Fibroblast of lung (primary cell): ENCODE measurements at regions not wholly inside any gene's neighbourhood (a gene's known extent, or its start where the extent isn't known, plus 50 kb on each side); places are given as distances from the start of the nearest gene placed in this dataset.

Source experiments
- DNase-seq, 2 donors: peaks; one replicate each; pipeline versions ENCODE4 v3.0.0 to v3.0.0-alpha.2; 2010; ENCODE audit warnings: low read depth in 2 of 2
- H2AFZ ChIP-seq: 2 replicates; pipeline ENCODE4 v1.5.1; 2012; ENCODE audit warnings: low read length, control low read depth, inconsistent platforms
- H3K27ac ChIP-seq: 2 replicates; pipeline ENCODE4 v1.5.1; 2011; ENCODE audit warnings: low read length, control low read depth; ENCODE audit not compliant: insufficient read depth
- H3K27me3 ChIP-seq: 2 replicates; pipeline ENCODE4 v1.5.1; 2011; ENCODE audit warnings: mild to moderate bottlenecking, low read length; ENCODE audit not compliant: control insufficient read depth, insufficient read depth
- H3K36me3 ChIP-seq: 2 replicates; pipeline ENCODE4 v1.5.1; 2011; ENCODE audit warnings: low read length; ENCODE audit not compliant: control insufficient read depth, insufficient read depth
- H3K4me1 ChIP-seq: 2 replicates; pipeline ENCODE4 v1.5.1; 2011; ENCODE audit warnings: low read length; ENCODE audit not compliant: control insufficient read depth, insufficient read depth; ENCODE audit errors: extremely low read depth
- H3K4me2 ChIP-seq: 2 replicates; pipeline ENCODE4 v1.5.1; 2011; ENCODE audit warnings: low read length, control low read depth; ENCODE audit not compliant: insufficient read depth; ENCODE audit errors: extremely low read depth
- H3K4me3 ChIP-seq, 4 experiments: fragments of 200-600 bp in 1 of 4; sonication (generic) in 1 of 4; replicated peaks in 1 of 4; 2 replicates each; pipeline ENCODE4 v1.5.1; 2011 to 2016; ENCODE audit warnings: low read length in 4 of 4, low read depth in 3 of 4, mild to moderate bottlenecking in 3 of 4, control low read depth in 2 of 4, inconsistent platforms in 1 of 4, mixed read lengths in 1 of 4; ENCODE audit not compliant: insufficient read depth in 1 of 4; ENCODE audit errors: control extremely low read depth in 1 of 4
- H3K79me2 ChIP-seq: 2 replicates; pipeline ENCODE4 v1.5.1; 2012; ENCODE audit warnings: mild to moderate bottlenecking, low read length, inconsistent platforms; ENCODE audit not compliant: control insufficient read depth, insufficient read depth
- H3K9ac ChIP-seq: 2 replicates; pipeline ENCODE4 v1.5.1; 2011; ENCODE audit warnings: mild to moderate bottlenecking, low read length, control low read depth; ENCODE audit not compliant: insufficient read depth
- H3K9me3 ChIP-seq: 2 replicates; pipeline ENCODE4 v1.5.1; 2012; ENCODE audit warnings: low read depth, low read length; ENCODE audit not compliant: control insufficient read depth, insufficient read depth
- H4K20me1 ChIP-seq: 2 replicates; pipeline ENCODE4 v1.5.1; 2011; ENCODE audit warnings: low read length; ENCODE audit not compliant: control insufficient read depth, insufficient read depth; ENCODE audit errors: extremely low read depth
- EZH2 ChIP-seq: IDR thresholded peaks from 2 replicates; pipeline ENCODE4 v1.5.1; 2012; ENCODE audit warnings: low read length, control low read depth, mild to moderate bottlenecking; ENCODE audit errors: missing control alignments
- TF ChIP-seq, protein P1 (sequence below), 2 donors: IDR thresholded peaks in 1 of 2; conservative IDR thresholded peaks in 1 of 2; 1 replicate in 1 of 2; 2 replicates in 1 of 2; pipeline ENCODE4 v1.5.1; 2011 to 2012; ENCODE audit warnings: low read length in 2 of 2, control low read depth in 1 of 2, inconsistent platforms in 1 of 2, low read depth in 1 of 2, mild to moderate bottlenecking in 1 of 2

GRCh38 chr18:57859314-57859713 lies 56.2 kb upstream of the ATP8B1 start:
- Histone ChIP-seq H3K36me3 (no peaks in the 10 kb centered on the region), H3K79me2 (no peaks in the 10 kb centered on the region), H4K20me1 (no peaks in the 10 kb centered on the region), H3K4me2 (no peak overlapping the region), H3K9me3 (no peaks in the 10 kb centered on the region), H3K27ac (no peak overlapping the region), H3K4me3 (no peak overlapping the region), H3K4me1 (no peaks in the 10 kb centered on the region), H3K27me3 (no peaks in the 10 kb centered on the region), H2AFZ (no peak overlapping the region), H3K9ac (no peak overlapping the region)
- TF ChIP-seq, protein P1, sequence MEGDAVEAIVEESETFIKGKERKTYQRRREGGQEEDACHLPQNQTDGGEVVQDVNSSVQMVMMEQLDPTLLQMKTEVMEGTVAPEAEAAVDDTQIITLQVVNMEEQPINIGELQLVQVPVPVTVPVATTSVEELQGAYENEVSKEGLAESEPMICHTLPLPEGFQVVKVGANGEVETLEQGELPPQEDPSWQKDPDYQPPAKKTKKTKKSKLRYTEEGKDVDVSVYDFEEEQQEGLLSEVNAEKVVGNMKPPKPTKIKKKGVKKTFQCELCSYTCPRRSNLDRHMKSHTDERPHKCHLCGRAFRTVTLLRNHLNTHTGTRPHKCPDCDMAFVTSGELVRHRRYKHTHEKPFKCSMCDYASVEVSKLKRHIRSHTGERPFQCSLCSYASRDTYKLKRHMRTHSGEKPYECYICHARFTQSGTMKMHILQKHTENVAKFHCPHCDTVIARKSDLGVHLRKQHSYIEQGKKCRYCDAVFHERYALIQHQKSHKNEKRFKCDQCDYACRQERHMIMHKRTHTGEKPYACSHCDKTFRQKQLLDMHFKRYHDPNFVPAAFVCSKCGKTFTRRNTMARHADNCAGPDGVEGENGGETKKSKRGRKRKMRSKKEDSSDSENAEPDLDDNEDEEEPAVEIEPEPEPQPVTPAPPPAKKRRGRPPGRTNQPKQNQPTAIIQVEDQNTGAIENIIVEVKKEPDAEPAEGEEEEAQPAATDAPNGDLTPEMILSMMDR (conservative IDR thresholded peaks at IDR 0.05 in 1 of 2, IDR thresholded peaks at IDR 0.05 in 1 of 2; ENCODE audit: low read depth in 1 of 2, low read length in 2 of 2): peak in 1 of 2 donors; percentile 49
- TF ChIP-seq EZH2: no peak
- peak in 1 of 2 donors; percentile 33 for DNase-seq

DNA sequence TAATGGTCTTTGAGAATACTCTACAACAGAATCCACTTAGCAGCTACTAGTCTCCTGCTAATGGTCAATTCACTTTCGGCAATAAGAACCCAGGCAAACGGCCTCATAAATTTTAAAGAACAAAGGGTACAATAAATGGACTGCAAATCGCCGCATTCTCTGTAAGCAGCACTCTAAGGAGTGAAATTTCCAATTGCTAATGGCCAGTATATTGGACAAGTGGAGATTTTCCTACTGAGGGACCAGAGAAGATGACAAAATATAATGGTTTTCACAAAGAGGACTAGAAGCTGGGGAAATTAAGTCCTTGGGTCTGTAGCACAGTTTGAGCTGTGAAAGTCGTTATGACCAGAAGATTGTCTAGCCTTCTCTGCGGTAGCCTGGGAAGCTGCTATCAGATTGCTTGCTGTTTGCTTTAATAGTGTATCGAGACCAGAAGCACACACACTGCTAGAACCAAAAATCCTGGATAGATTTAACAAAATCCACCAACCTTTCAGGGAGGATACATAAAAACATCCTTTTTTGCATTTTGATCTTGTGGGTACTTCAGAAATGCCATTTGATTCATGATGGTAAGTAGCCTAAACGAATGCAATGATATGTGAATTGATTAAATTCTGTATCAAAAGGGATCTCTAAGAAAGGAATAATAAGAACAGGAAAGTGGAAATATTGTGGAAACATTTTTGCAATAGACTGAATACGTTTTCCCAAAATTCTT lies 53.6 kb upstream of the ATP8B1 start:
- Histone ChIP-seq H3K4me3 (no peak overlapping the region), H4K20me1 (no peaks in the 10 kb centered on the region), H3K27ac (no peak overlapping the region), H3K36me3 (no peaks in the 10 kb centered on the region), H3K4me2 (no peak overlapping the region), H3K4me1 (no peaks in the 10 kb centered on the region), H3K9me3 (no peaks in the 10 kb centered on the region), H3K27me3 (no peaks in the 10 kb centered on the region), H2AFZ (no peak overlapping the region), H3K9ac (no peak overlapping the region), H3K79me2 (no peaks in the 10 kb centered on the region)
- no peak for DNase-seq
- TF ChIP-seq, protein P1 (conservative IDR thresholded peaks at IDR 0.05 in 1 of 2, IDR thresholded peaks at IDR 0.05 in 1 of 2; ENCODE audit: low read depth in 1 of 2, low read length in 2 of 2): no peak
- TF ChIP-seq EZH2: no peak

DNA sequence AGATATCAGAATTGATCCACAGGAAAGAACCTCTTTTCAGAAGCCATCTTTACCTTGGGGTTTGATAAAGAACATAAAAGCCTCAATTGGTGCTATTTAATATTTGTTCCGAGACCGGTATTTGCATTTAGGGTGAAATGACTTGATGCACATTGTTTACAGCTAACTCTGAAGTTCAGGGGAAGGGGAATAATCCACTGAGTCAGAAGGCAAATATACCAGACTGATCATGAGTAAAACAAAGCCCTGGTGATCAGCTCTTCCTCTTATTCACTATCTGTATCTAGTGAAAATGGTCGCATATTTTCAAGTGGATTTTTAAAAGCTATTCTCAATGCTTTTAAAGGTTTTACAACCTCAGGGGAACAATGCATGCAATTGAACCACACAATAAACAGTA lies 53.0 kb upstream of the ATP8B1 start:
- H3K36me3 ChIP-seq: no peaks in the 10 kb centered on the region
- no peaks in the 10 kb centered on the region for H3K4me1 ChIP-seq
- no peak overlapping the region for H3K4me2 ChIP-seq
- DNase-seq: no peak
- no peak overlapping the region for H3K9ac ChIP-seq
- H3K4me3 ChIP-seq: no peak overlapping the region
- no peak overlapping the region for H3K27ac ChIP-seq
- no peaks in the 10 kb centered on the region for H3K9me3 ChIP-seq
- no peaks in the 10 kb centered on the region for H4K20me1 ChIP-seq
- no peaks in the 10 kb centered on the region for H3K27me3 ChIP-seq
- H2AFZ ChIP-seq: no peak overlapping the region
- no peaks in the 10 kb centered on the region for H3K79me2 ChIP-seq
- TF ChIP-seq EZH2: no peak
- TF ChIP-seq, protein P1 (conservative IDR thresholded peaks at IDR 0.05 in 1 of 2, IDR thresholded peaks at IDR 0.05 in 1 of 2; ENCODE audit: low read depth in 1 of 2, low read length in 2 of 2): no peak
